Vagina (tissue), 2 donors: ENCODE measurements at regions not wholly inside any gene's neighbourhood (a gene's known extent, or its start where the extent isn't known, plus 50 kb on each side); places are given as distances from the start of the nearest gene placed in this dataset.

Experiments
- DNase-seq, 2 donors: peaks; one replicate each; pipeline ENCODE4 v3.0.0-alpha.2; 2017; ENCODE audit errors: extremely low spot score in 2 of 2
- H3K27ac ChIP-seq: fragments of 200-600 bp; sonication (generic); one replicate; pipeline ENCODE4 v1.5.1; 2019
- H3K27me3 ChIP-seq: fragments of 200-600 bp; sonication (generic); one replicate; pipeline ENCODE4 v1.5.1; 2019
- H3K36me3 ChIP-seq, 2 donors: fragments of 200-600 bp; sonication (generic); one replicate each; pipeline ENCODE4 v1.5.1; 2017 to 2019
- H3K4me1 ChIP-seq: fragments of 200-600 bp; sonication (generic); one replicate; pipeline ENCODE4 v1.5.1; 2019
- H3K4me3 ChIP-seq, 2 donors: fragments of 200-600 bp; sonication (generic); 1 replicate in 1 of 2; 2 replicates in 1 of 2; pipeline ENCODE4 v1.5.1; 2016 to 2019
- H3K9me3 ChIP-seq: fragments of 200-600 bp; sonication (generic); one replicate; pipeline ENCODE4 v1.5.1; 2019
- CTCF ChIP-seq, 3 experiments: fragments of 450-650 bp in 2 of 3; fragments of 200-600 bp in 1 of 3; sonication (generic) in 1 of 3; IDR thresholded peaks; one replicate each; pipeline ENCODE4 v1.5.1; 2017 to 2019; ENCODE audit warnings: antibody characterized with exemption in 3 of 3, mild to moderate bottlenecking in 2 of 3, moderate library complexity in 2 of 3
- POLR2A ChIP-seq, 2 donors: fragments of 450-650 bp; IDR thresholded peaks; one replicate each; pipeline ENCODE4 v1.6.1; 2017; ENCODE audit warnings: antibody characterized with exemption in 2 of 2, mild to moderate bottlenecking in 2 of 2, moderate library complexity in 2 of 2
- POLR2AphosphoS5 ChIP-seq, 2 donors: sonication (generic); formaldehyde crosslinking; IDR thresholded peaks; one replicate each; pipeline ENCODE4 v1.9.0; 2017; ENCODE audit warnings: antibody characterized with exemption in 2 of 2, mild to moderate bottlenecking in 2 of 2, low read depth in 1 of 2; ENCODE audit not compliant: insufficient read depth in 1 of 2
- intact Hi-C: fragments of 100-400 bp; cut with DNase I; formaldehyde crosslinking; loops from one replicate; pipeline ENCODE4 v1.15.1; 2023

- Histone ChIP-seq H3K36me3 (no peaks in the 10 kb centered on the region), H3K4me3 (no peak overlapping the region), H3K27ac (no peak overlapping the region), H3K9me3 (no peaks in the 10 kb centered on the region), H3K4me1 (peaks cover 4% of the 10 kb centered on the region), H3K27me3 (no peaks in the 10 kb centered on the region)
- intact Hi-C loops = no loop called here
- TF ChIP-seq POLR2AphosphoS5 (IDR thresholded peaks at IDR 0.05; ENCODE audit: insufficient read depth in 1 of 2, low read depth in 1 of 2) = no peak
- no peak for TF ChIP-seq POLR2A (IDR thresholded peaks at IDR 0.05)
- TF ChIP-seq CTCF (IDR thresholded peaks at IDR 0.05) = no peak
- no peak for DNase-seq
Measured at GRCh38 chr12:89258240-89258969, 93.9 kb downstream of the DUSP6 start.

- H3K9me3 ChIP-seq = no peaks in the 10 kb centered on the region
- DNase-seq = no peak
- no peaks in the 10 kb centered on the region for H3K27me3 ChIP-seq
- no peak for TF ChIP-seq CTCF (IDR thresholded peaks at IDR 0.05)
- TF ChIP-seq POLR2A (IDR thresholded peaks at IDR 0.05) = no peak
- TF ChIP-seq POLR2AphosphoS5 (IDR thresholded peaks at IDR 0.05; ENCODE audit: insufficient read depth in 1 of 2, low read depth in 1 of 2) = no peak
- intact Hi-C loops = no loop called here
- peaks cover 14% of the 10 kb centered on the region for H3K4me1 ChIP-seq
- H3K27ac ChIP-seq = no peak overlapping the region
- no peaks in the 10 kb centered on the region for H3K36me3 ChIP-seq
- H3K4me3 ChIP-seq = no peak overlapping the region
Measured at GRCh38 chr12:89257340-89257739, 95.0 kb downstream of the DUSP6 start.

GRCh38 chr12:89256060-89256459 is 96.2 kb downstream of the DUSP6 start:
- intact Hi-C loops = no loop called here
- no peak overlapping the region for H3K4me3 ChIP-seq
- H3K27me3 ChIP-seq = no peaks in the 10 kb centered on the region
- DNase-seq = no peak
- no peaks in the 10 kb centered on the region for H3K9me3 ChIP-seq
- H3K36me3 ChIP-seq = no peaks in the 10 kb centered on the region
- H3K4me1 ChIP-seq = peaks cover 26% of the 10 kb centered on the region
- no peak overlapping the region for H3K27ac ChIP-seq
- TF ChIP-seq POLR2A (IDR thresholded peaks at IDR 0.05) = no peak

GRCh38 chr12:89253488-89253887 is 98.8 kb downstream of the DUSP6 start:
- Histone ChIP-seq H3K27ac (no peak overlapping the region), H3K4me3 (no peak overlapping the region), H3K4me1 (peaks cover 33% of the 10 kb centered on the region), H3K9me3 (no peaks in the 10 kb centered on the region), H3K36me3 (no peaks in the 10 kb centered on the region), H3K27me3 (no peaks in the 10 kb centered on the region)
- no peak for DNase-seq
- TF ChIP-seq POLR2AphosphoS5 (IDR thresholded peaks at IDR 0.05; ENCODE audit: insufficient read depth in 1 of 2, low read depth in 1 of 2) = no peak
- no peak for TF ChIP-seq CTCF (IDR thresholded peaks at IDR 0.05)
- TF ChIP-seq POLR2A (IDR thresholded peaks at IDR 0.05) = no peak
- intact Hi-C loops = no loop called here

- TF ChIP-seq POLR2A (IDR thresholded peaks at IDR 0.05) (no peak), CTCF (IDR thresholded peaks at IDR 0.05) (no peak), POLR2AphosphoS5 (IDR thresholded peaks at IDR 0.05; ENCODE audit: insufficient read depth in 1 of 2, low read depth in 1 of 2) (no peak)
Measured at GRCh38 chr12:89252284-89252683, 100.0 kb downstream of the DUSP6 start.

More at GRCh38 chr12:89252284-89252683, 100.0 kb downstream of the DUSP6 start:
- H3K4me3 ChIP-seq = no peak overlapping the region
- intact Hi-C loops = no loop called here
- no peak overlapping the region for H3K27ac ChIP-seq
- H3K9me3 ChIP-seq = no peaks in the 10 kb centered on the region
- peaks cover 38% of the 10 kb centered on the region for H3K4me1 ChIP-seq
- DNase-seq = no peak
- no peaks in the 10 kb centered on the region for H3K27me3 ChIP-seq
- H3K36me3 ChIP-seq = no peaks in the 10 kb centered on the region
